Epithelial cell of esophagus (primary cell): ENCODE measurements at regions not wholly inside any gene's neighbourhood (a gene's known extent, or its start where the extent isn't known, plus 50 kb on each side); places are given as distances from the start of the nearest gene placed in this dataset.

Experiments used
- DNase-seq: peaks from one replicate; pipeline ENCODE4 v3.0.0; 2010; ENCODE audit warnings: low read depth
- H3K4me3 ChIP-seq: 2 replicates; pipeline ENCODE4 v1.5.1; 2011; ENCODE audit warnings: mild to moderate bottlenecking, low read length, control low read depth
- TF ChIP-seq, protein P1 (sequence below): IDR thresholded peaks from 2 replicates; pipeline ENCODE4 v1.5.1; 2011; ENCODE audit warnings: low read depth, mild to moderate bottlenecking, low read length, control low read depth, inconsistent platforms; ENCODE audit not compliant: insufficient read depth; ENCODE audit errors: missing control alignments

DNA sequence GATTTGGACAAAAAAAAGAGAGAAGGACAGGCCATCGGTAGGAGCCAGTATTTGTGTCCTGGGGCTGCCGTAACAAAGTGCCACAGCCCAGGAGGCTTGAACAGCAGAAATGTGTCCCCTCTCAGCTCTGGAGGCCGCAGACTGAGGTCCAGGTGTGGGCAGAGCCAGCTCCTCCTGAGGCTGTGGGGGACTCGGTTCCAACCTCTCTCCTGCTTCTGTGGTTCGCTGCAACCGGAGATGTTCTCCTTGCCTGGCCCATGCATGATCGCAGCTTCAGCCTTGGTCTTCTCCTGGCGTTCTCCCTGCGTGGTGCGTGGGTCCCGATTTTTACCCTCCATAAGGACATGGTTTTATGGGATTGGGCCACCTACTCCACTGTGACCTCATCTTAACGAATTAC lies 85.9 kb upstream of the SOX1 start:
- DNase-seq: no peak

DNA sequence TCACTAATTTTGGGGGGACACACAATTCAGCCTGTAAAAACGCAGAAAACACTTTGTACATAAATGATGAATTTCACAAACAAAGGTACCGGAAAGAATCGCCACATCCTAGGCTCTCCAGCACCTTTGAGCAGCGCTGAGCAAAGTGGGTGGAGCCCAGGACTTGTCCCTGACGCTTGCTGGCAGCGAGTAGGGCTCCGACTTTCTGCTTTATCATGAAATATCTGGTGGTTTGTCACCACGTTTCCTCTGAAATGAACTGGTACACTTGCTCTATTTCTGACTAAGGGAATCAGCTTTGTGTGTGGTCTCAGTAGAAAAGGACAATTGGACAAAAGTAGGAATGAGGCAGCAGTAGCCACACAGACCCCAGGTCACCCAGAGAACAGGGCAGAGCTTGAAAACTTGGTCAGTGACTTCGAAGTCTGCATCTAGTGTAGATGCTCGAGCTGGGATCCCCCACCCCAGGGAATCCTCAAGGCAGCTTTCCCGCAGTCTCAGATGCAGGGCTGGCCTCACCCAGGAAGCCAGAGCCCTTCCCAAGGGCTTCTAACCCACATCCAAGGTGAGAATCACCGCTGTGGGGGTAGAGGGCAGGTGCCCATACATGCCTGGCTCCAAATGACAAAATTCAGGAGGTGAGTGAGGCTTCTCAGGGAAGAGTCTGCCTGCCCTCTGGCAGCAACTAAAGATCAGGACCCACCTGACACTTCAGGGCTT lies 85.3 kb upstream of the SOX1 start:
- DNase-seq: no peak
- TF ChIP-seq, protein P1, sequence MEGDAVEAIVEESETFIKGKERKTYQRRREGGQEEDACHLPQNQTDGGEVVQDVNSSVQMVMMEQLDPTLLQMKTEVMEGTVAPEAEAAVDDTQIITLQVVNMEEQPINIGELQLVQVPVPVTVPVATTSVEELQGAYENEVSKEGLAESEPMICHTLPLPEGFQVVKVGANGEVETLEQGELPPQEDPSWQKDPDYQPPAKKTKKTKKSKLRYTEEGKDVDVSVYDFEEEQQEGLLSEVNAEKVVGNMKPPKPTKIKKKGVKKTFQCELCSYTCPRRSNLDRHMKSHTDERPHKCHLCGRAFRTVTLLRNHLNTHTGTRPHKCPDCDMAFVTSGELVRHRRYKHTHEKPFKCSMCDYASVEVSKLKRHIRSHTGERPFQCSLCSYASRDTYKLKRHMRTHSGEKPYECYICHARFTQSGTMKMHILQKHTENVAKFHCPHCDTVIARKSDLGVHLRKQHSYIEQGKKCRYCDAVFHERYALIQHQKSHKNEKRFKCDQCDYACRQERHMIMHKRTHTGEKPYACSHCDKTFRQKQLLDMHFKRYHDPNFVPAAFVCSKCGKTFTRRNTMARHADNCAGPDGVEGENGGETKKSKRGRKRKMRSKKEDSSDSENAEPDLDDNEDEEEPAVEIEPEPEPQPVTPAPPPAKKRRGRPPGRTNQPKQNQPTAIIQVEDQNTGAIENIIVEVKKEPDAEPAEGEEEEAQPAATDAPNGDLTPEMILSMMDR: no peak
- no peak overlapping the region for H3K4me3 ChIP-seq

More for the DNA sequence above, 85.9 kb upstream of the SOX1 start:
- H3K4me3 ChIP-seq: no peak overlapping the region
- TF ChIP-seq, protein P1: no peak

DNA sequence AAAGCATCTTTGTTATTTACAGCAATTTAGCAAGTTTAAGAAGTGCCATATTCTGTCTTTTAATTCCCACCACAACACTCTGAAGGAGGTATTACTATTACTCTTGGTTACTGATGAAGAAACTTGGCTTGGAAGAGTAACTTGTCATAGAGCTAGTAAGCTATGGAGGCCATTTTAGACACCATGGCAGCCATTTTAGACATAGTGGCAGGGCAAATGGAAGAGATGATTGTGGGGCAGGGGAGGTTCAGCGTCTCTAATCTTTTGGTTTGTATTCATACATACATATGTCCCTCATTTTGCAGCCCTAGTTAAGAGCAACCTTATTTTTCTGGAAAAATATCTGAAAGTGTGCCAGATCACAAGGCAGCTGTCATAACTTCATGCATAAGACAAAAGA lies 82.6 kb upstream of the SOX1 start:
- TF ChIP-seq, protein P1: no peak

DNA sequence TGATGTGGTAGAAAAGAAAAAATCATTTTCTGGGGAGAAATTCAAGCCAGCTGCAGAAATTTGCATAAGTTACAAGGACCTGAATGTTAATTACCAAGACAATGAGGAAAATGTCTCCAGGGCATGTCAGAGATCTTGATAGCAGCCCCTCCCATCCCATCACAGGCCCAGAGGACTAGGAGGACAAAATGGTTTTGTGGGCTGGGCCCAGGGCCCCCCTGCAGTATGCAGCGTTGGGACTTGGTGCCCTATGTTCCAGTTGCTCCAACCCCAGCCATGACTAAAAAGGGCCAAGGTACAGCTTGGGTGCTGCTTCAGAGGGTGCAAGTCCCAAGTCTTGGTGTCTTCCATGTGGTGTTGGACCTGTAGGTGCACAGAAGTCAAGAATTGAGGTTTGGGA lies 76.6 kb upstream of the SOX1 start:
- TF ChIP-seq, protein P1: no peak
- no peak for DNase-seq
- no peak overlapping the region for H3K4me3 ChIP-seq

More for the DNA sequence above, 82.6 kb upstream of the SOX1 start:
- no peak overlapping the region for H3K4me3 ChIP-seq
- no peak for DNase-seq

DNA sequence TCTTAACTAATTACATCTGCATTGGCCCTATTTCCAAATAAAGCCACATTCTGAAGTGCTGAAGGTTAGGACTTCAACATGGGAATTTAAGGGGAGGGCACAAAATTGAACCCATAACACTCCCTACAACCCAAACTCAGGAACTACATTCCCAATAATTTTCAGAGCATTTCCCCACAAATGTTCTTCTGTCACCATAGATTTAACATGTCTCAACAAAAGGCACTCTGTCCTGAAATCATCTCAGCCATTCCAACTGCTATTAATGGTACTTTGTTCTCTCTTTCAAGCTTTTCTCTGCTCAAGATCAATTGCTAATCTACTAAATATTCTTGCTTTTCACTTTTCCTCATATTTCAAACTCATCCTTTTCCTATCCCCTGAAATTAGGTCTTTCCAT lies 74.0 kb upstream of the SOX1 start:
- H3K4me3 ChIP-seq: no peak overlapping the region
- DNase-seq: no peak
- TF ChIP-seq, protein P1: no peak

DNA sequence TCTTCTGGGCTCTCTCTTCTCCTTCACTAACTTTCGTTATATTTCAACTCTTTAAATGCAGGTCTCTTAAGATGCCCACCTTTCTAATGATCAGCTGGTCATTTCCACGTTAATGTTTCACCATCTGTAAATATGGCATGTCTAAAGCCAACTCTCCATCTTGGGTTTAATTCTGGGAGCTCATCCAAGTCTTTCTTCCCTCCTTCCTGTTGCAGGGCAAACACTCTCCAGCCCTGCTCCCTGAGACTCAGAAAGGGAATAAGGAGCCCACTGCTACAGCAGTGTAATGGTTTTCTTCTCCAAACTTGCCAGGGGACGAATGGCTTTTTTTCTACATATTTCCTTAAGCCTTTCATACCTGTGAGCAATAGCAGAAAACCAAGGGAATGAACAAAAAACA lies 73.3 kb upstream of the SOX1 start:
- DNase-seq: no peak
- H3K4me3 ChIP-seq: no peak overlapping the region
- TF ChIP-seq, protein P1: no peak

DNA sequence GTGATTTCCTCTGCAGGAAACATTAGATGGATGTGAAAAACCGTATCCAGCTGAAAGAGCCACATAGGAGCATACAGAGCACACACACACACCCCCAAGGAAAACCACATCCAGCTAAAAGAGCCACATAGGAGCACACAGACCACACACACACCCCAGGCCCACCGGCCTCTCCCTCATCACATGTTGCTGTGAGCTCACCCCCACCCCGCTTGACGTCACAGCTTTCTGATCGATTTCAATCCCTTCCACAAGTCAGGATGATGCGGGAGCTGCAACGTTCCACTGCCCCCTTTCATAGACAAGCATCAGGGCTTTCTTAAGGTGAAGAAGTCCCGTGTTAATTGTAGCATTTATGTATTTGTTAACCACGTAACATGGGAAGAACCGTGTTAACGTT lies 72.4 kb upstream of the SOX1 start:
- TF ChIP-seq, protein P1: no peak
- DNase-seq: no peak
- H3K4me3 ChIP-seq: no peak overlapping the region
